AG04450 (cell line): ENCODE measurements at regions not wholly inside any gene's neighbourhood (a gene's known extent, or its start where the extent isn't known, plus 50 kb on each side); places are given as distances from the start of the nearest gene placed in this dataset.
"Not testable (repeated sequence)": the region's sequence is repeated elsewhere in the genome, so short reads cannot be mapped to it uniquely, and the experiment has no call there.

ENCODE experiments used
- CTCF ChIA-PET: fragments of 300-600, 350-600 bp; formaldehyde crosslinking; extraction: SDS; loops from one replicate; lab custom pipeline; 2022; ENCODE audit warnings: antibody characterized with exemption, inconsistent platforms; lab: Charles Lee
- POLR2A ChIA-PET: fragments of 350-600 bp; formaldehyde crosslinking; extraction: SDS; loops from one replicate; lab custom pipeline; 2021; ENCODE audit warnings: antibody characterized with exemption, inconsistent platforms; lab: Yijun Ruan, JAX
- DNase-seq: peaks from one replicate; pipeline ENCODE4 v3.0.0-alpha.2; 2011; ENCODE audit warnings: low read depth, low spot score
- H3K27ac ChIP-seq: one replicate; pipeline ENCODE4 v1.5.1; 2012; ENCODE audit warnings: low read depth, low read length, control low read depth
- H3K27me3 ChIP-seq: one replicate; pipeline ENCODE4 v1.6.0; 2012; ENCODE audit warnings: low read length; ENCODE audit not compliant: control insufficient read depth, insufficient read depth
- H3K4me3 ChIP-seq: 2 replicates; pipeline ENCODE4 v1.5.1; 2011; ENCODE audit warnings: mild to moderate bottlenecking, low read depth, low read length, control low read depth
- H3K9me3 ChIP-seq: 2 replicates; pipeline ENCODE4 v1.5.1; 2012; ENCODE audit warnings: low read length; ENCODE audit not compliant: control insufficient read depth, insufficient read depth
- CTCF ChIP-seq: IDR thresholded peaks from 2 replicates; pipeline ENCODE4 v1.5.1; 2011; ENCODE audit warnings: low read depth, low read length, control low read depth, inconsistent platforms

GRCh38 chr2:56053679-56054078, 130.1 kb upstream of the EFEMP1 start:
- ChIA-PET POLR2A (no interaction called here), CTCF (no interaction called here)
- no peak for TF ChIP-seq CTCF

GRCh38 chr2:56055405-56055804, 128.4 kb upstream of the CCDC85A start:
- no peaks in the 10 kb centered on the region for H3K9me3 ChIP-seq
- H3K27ac ChIP-seq = no peak overlapping the region
- POLR2A ChIA-PET = no interaction called here
- no peak for TF ChIP-seq CTCF
- H3K4me3 ChIP-seq = no peak overlapping the region
- DNase-seq = no peak
- H3K27me3 ChIP-seq = peaks cover 2% of the 10 kb centered on the region
- CTCF ChIA-PET = no interaction called here

More at GRCh38 chr2:56053679-56054078, 130.1 kb upstream of the EFEMP1 start:
- Histone ChIP-seq H3K27me3 (peaks cover 2% of the 10 kb centered on the region), H3K27ac (no peak overlapping the region), H3K9me3 (no peaks in the 10 kb centered on the region), H3K4me3 (no peak overlapping the region)
- no peak for DNase-seq

GRCh38 chr2:56061327-56061726, 122.5 kb upstream of the CCDC85A start:
- H3K27ac ChIP-seq, H3K9me3 ChIP-seq, POLR2A ChIA-PET, H3K27me3 ChIP-seq, DNase-seq, H3K4me3 ChIP-seq: not testable (repeated sequence)
- CTCF ChIA-PET = interaction anchor here (0.6 kb wide), 1 partner anchor 606 kb away, joined by 3 read pairs; no protein-coding TSS in a partner anchor

GRCh38 chr2:56068746-56069145, 115.0 kb upstream of the CCDC85A start:
- no peak for TF ChIP-seq CTCF
- CTCF ChIA-PET = no interaction called here
- H3K27ac ChIP-seq = no peak overlapping the region
- peaks cover 8% of the 10 kb centered on the region for H3K27me3 ChIP-seq
- no peaks in the 10 kb centered on the region for H3K9me3 ChIP-seq
- no peak for DNase-seq
- POLR2A ChIA-PET = no interaction called here
- no peak overlapping the region for H3K4me3 ChIP-seq

GRCh38 chr2:56077359-56077915, 106.4 kb upstream of the CCDC85A start:
- TF ChIP-seq CTCF = peak; percentile 58
- Histone ChIP-seq H3K27me3 (peaks cover 3% of the 10 kb centered on the region), H3K4me3 (no peak overlapping the region), H3K27ac (no peak overlapping the region), H3K9me3 (no peaks in the 10 kb centered on the region)
- DNase-seq = no peak
- ChIA-PET POLR2A (no interaction called here), CTCF (interaction anchor here (0.6 to 0.8 kb wide), 3 partner anchors 13 to 401 kb away, joined by 3 to 9 read pairs (median 5); no protein-coding TSS in a partner anchor)
